Thyroid gland (tissue), 4 donors: ENCODE measurements at regions not wholly inside any gene's neighbourhood (a gene's known extent, or its start where the extent isn't known, plus 50 kb on each side); places are given as distances from the start of the nearest gene placed in this dataset.
A peak's percentile ranks its signal among the peaks of the same experiment; 100 is the strongest.

Source experiments
- DNase-seq, 2 donors: peaks; one replicate each; pipeline ENCODE4 v3.0.0-alpha.2; 2019
- H3K27ac ChIP-seq, 3 donors: fragments of 200-600 bp; sonication (generic); 1 replicate in 2 of 3; 2 replicates in 1 of 3; pipeline ENCODE4 v1.5.1; 2016 to 2019; ENCODE audit warnings: mild to moderate bottlenecking in 1 of 3, moderate library complexity in 1 of 3
- H3K27me3 ChIP-seq: fragments of 200-600 bp; sonication (generic); one replicate; pipeline ENCODE4 v1.5.1; 2019
- H3K36me3 ChIP-seq, 2 donors: fragments of 200-600 bp; sonication (generic); one replicate each; pipeline ENCODE4 v1.5.1; 2016 to 2019
- H3K4me1 ChIP-seq, 2 donors: fragments of 200-600 bp; sonication (generic); one replicate each; pipeline ENCODE4 v1.5.1; 2017 to 2019
- H3K4me3 ChIP-seq, 3 donors: fragments of 200-600 bp; sonication (generic); replicated peaks in 1 of 3; 1 replicate in 2 of 3; 2 replicates in 1 of 3; pipeline ENCODE4 v1.5.1; 2016; ENCODE audit warnings: mild to moderate bottlenecking in 1 of 3
- H3K9me3 ChIP-seq: fragments of 200-600 bp; sonication (generic); one replicate; pipeline ENCODE4 v1.5.1; 2017
- POLR2A ChIP-seq, 2 donors: fragments of 450-650 bp; IDR thresholded peaks; one replicate each; pipeline ENCODE4 v1.6.1; 2017; ENCODE audit warnings: antibody characterized with exemption in 2 of 2, mild to moderate bottlenecking in 2 of 2, moderate library complexity in 1 of 2
- WGBS, 2 donors: methylation state at CpG; one replicate each; pipeline ENCODE4 v1.1.5; 2017; 5-methylcytosine and 5-hydroxymethylcytosine counted together
- intact Hi-C: fragments of 100-400 bp; cut with DNase I; formaldehyde crosslinking; loops from one replicate; pipeline ENCODE4 v1.15.1; 2023
- TF ChIP-seq, protein P1 (sequence below), 6 experiments: fragments of 200-600 bp in 3 of 6; fragments of 450-650 bp in 3 of 6; sonication (generic) in 3 of 6; IDR thresholded peaks; one replicate each; pipeline ENCODE4 v1.5.1; 2016 to 2019; ENCODE audit warnings: antibody characterized with exemption in 6 of 6, mild to moderate bottlenecking in 2 of 6, inconsistent platforms in 1 of 6, moderate library complexity in 1 of 6

DNA sequence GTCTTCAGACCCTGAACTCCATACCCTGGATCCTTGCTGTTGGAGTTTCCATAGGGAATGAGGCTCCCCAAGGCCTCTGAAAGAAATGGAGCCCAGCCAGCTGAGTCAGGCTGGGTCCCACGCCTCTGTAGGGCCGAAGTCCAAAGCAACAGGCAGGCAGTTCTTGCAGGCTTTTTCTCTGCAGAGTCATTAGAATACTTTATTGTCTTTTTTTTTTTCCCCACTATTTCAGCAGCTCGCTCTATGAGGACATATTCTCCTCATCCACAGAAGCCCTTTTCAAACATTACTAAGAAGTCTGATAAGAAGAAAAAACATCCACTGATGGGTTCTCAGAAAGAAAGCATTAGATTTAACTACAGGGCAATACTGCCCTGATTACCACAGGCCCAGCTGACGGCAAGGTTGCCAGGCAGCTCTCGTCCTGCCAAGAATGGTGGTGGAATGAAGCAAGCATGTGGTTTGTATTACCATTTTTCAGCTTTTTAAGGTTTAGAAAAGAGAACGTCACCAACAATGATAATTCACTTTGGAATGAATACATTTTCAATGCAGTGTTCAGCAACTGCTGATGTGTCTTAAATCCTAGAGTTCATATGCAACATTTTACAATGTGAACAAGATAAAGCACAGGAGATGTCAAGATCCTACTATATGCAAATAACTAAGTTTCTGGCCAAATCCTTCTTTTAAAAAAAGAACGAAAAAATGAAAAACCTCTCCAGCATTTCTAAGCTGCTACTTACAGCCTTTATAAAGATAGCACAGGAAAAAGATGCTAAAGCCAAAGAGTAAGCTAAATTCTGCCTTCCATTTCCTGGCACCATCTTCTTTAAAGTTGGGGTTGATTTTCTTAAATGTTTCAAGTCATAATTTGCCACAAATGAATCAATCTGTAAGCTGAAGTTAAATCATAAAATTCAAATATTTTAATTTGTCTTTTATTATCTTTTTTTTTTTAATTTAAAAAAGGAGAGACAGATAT, 223.6 kb upstream of the CITED2 start:
- no peak overlapping the region for H3K4me3 ChIP-seq
- 35 to 41% methylated on average over 7 of the region's 7 CpGs for WGBS, 2 donors
- H3K27ac ChIP-seq = peak overlapping the region in 2 of 3 donors; percentile 45 to 54
- H3K4me1 ChIP-seq = peaks cover 7 to 20% of the 10 kb centered on the region in 2 donors
- H3K36me3 ChIP-seq = no peaks in the 10 kb centered on the region
- intact Hi-C loops = no loop called here
- H3K9me3 ChIP-seq = no peaks in the 10 kb centered on the region
- TF ChIP-seq POLR2A (IDR thresholded peaks at IDR 0.05) = no peak
- TF ChIP-seq, protein P1, sequence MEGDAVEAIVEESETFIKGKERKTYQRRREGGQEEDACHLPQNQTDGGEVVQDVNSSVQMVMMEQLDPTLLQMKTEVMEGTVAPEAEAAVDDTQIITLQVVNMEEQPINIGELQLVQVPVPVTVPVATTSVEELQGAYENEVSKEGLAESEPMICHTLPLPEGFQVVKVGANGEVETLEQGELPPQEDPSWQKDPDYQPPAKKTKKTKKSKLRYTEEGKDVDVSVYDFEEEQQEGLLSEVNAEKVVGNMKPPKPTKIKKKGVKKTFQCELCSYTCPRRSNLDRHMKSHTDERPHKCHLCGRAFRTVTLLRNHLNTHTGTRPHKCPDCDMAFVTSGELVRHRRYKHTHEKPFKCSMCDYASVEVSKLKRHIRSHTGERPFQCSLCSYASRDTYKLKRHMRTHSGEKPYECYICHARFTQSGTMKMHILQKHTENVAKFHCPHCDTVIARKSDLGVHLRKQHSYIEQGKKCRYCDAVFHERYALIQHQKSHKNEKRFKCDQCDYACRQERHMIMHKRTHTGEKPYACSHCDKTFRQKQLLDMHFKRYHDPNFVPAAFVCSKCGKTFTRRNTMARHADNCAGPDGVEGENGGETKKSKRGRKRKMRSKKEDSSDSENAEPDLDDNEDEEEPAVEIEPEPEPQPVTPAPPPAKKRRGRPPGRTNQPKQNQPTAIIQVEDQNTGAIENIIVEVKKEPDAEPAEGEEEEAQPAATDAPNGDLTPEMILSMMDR (IDR thresholded peaks at IDR 0.05) = no peak
- no peaks in the 10 kb centered on the region for H3K27me3 ChIP-seq
- DNase-seq = peak; percentile 39 to 53

DNA sequence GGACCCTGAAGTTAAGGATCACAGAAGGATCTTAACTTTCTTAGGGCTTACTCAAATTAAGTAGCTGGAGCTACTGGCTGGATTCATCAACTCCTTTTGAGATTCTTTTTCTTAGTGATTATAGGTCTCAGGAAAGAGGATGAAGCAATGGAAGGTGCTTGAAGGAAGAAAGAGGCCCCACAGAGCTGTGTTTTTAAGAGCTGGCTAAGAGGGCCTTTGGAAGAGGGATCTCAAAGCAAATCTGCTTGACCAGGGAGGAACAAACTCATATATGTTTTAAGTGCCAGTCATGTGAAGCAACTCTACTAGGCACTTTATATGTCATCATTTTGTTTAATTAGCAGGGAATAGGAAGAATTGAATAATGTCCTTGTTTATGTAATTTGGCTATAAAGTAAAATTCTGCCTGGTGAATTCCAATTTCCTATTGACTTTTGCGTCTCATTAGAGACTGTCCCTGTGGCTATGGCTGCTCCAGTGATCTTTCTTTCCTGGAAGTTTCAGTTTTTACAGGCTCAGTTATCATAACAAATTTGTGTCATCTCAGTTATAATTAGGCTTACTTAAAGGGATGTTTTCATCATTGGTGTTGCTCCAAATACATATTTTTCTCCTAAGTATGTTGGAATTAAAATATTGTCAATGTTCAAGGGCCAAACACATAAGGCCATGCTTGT, 222.8 kb upstream of the CITED2 start:
- 66 to 78% methylated on average over 1 of the region's 1 CpG for WGBS, 2 donors
- peak overlapping the region in 2 of 3 donors; percentile 45 to 54 for H3K27ac ChIP-seq

DNA sequence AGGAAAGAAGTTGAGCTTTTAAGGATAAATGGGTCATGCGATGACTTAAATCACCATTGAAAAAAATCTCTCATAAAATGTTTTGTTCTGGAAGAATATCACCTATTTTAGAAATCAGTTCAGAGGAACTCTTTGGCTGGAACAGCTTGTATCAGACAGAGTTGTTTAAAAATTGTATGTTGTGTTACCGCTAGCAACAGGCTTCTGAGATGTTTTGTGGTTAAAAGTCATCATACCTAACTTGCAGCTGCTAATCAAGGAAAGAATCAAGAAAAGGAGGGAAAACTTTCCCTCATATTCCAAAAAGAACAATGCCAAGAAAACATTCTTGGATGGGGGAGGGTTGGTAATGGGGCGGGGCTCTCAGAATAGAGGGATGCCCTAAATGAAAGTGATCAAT, 220.7 kb upstream of the CITED2 start:
- 94 to 96% methylated on average over 3 of the region's 3 CpGs for WGBS, 2 donors
- TF ChIP-seq, protein P1 (IDR thresholded peaks at IDR 0.05) = no peak
- TF ChIP-seq POLR2A (IDR thresholded peaks at IDR 0.05) = no peak

More for the DNA sequence above, 222.8 kb upstream of the CITED2 start:
- H3K4me1 ChIP-seq = peaks cover 7 to 20% of the 10 kb centered on the region in 2 donors
- intact Hi-C loops = no loop called here
- H3K36me3 ChIP-seq = no peaks in the 10 kb centered on the region
- no peak overlapping the region for H3K4me3 ChIP-seq
- DNase-seq = no peak
- no peak for TF ChIP-seq POLR2A (IDR thresholded peaks at IDR 0.05)
- TF ChIP-seq, protein P1 (IDR thresholded peaks at IDR 0.05) = no peak
- no peaks in the 10 kb centered on the region for H3K9me3 ChIP-seq
- H3K27me3 ChIP-seq = no peaks in the 10 kb centered on the region

DNA sequence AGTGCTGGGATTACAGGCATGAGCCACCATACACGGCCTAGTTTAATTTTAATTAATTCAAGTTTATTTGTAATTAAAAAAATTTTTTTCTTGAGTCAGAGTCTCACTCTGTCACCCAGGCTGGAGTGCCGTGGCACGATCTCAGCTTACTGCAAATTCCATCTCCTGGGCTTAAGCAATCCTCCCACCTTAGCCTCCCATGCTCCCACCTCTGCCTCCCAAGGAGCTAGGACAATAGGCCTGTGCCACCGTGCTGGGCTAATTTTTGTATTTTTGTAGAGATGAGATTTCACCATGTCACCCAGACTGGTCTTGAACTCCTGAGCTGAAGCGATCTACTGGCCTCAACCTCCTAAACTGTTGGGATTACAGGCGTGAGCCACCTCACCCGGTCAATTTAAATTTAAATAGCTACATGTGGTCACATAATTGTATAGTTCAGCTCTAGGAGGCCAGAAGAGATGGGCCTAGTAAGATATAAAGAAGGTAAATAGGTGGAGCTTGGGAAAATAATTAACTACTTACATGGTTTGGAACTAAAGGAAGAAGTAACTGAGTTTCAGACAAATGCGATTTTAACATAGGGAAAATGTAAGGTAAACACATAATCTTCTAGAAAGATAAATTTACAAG, 220.0 kb upstream of the CITED2 start:
- TF ChIP-seq, protein P1 (IDR thresholded peaks at IDR 0.05) = no peak
- Histone ChIP-seq H3K27ac (no peak overlapping the region), H3K4me1 (peaks cover 21 to 48% of the 10 kb centered on the region in 2 donors), H3K4me3 (no peak overlapping the region), H3K36me3 (no peaks in the 10 kb centered on the region), H3K27me3 (no peaks in the 10 kb centered on the region), H3K9me3 (no peaks in the 10 kb centered on the region)
- intact Hi-C loops = no loop called here
- 92 to 96% methylated on average over 8 of the region's 8 CpGs for WGBS, 2 donors
- DNase-seq = no peak

More for the DNA sequence above, 220.7 kb upstream of the CITED2 start:
- intact Hi-C loops = no loop called here
- H3K27ac ChIP-seq = no peak overlapping the region
- no peaks in the 10 kb centered on the region for H3K36me3 ChIP-seq
- no peaks in the 10 kb centered on the region for H3K9me3 ChIP-seq
- H3K27me3 ChIP-seq = no peaks in the 10 kb centered on the region
- no peak for DNase-seq
- no peak overlapping the region for H3K4me3 ChIP-seq
- H3K4me1 ChIP-seq = peaks cover 17 to 40% of the 10 kb centered on the region in 2 donors
